ENCODE measurements at regions not wholly inside any gene's neighbourhood (a gene's known extent, or its start where the extent isn't known, plus 50 kb on each side); places are given as distances from the start of the nearest gene placed in this dataset.

- no peak for TF ChIP-seq POLR2A (IDR thresholded peaks at IDR 0.05; ENCODE audit: low read depth, low read length)
- TF ChIP-seq TAF1 (IDR thresholded peaks at IDR 0.05; ENCODE audit: borderline replicate concordance, low read depth, low read length): no peak
- no peak for TF ChIP-seq POLR2AphosphoS5 (IDR thresholded peaks at IDR 0.05; ENCODE audit: low read depth, low read length)
Measured at GRCh38 chr12:63353559-63353958, 202.6 kb upstream of the AVPR1A start.

Data from GM12892 (cell line).